PC-3 (cell line): ENCODE measurements at regions not wholly inside any gene's neighbourhood (a gene's known extent, or its start where the extent isn't known, plus 50 kb on each side); places are given as distances from the start of the nearest gene placed in this dataset.
"Not testable (repeated sequence)": the region's sequence is repeated elsewhere in the genome, so short reads cannot be mapped to it uniquely, and the experiment has no call there.

Experiments
- ATAC-seq: fragments of 200-7000 bp; cut with Tn5 transposase; 2 replicates; pipeline ENCODE4 v1.9.1; 2020; ENCODE audit warnings: mild to moderate bottlenecking, moderate library complexity
- BruUV-seq: library from RNA; stranded (reverse); fragments of 400-500 nt; replicated peaks from 2 replicates; lab custom pipeline; 2021; lab: Mats Ljungman, UMichigan
- CTCF ChIA-PET: fragments of 300-600 bp; sonication (Branson Sonifier 250); formaldehyde crosslinking; loops from one replicate; lab custom pipeline; 2022; ENCODE audit warnings: antibody characterized with exemption; lab: Charles Lee
- POLR2A ChIA-PET: fragments of 300-600 bp; sonication (Branson Sonifier 250); formaldehyde crosslinking; loops from one replicate; lab custom pipeline; 2022; ENCODE audit warnings: antibody characterized with exemption; ENCODE audit not compliant: unreplicated experiment; lab: Charles Lee
- DNase-seq: peaks from one replicate; pipeline ENCODE4 v3.0.0-alpha.2; 2015
- H2AFZ ChIP-seq: fragments of 300-600 bp; sonication (generic); 2 replicates; pipeline ENCODE4 v1.6.0; 2016; ENCODE audit warnings: antibody characterized with exemption, low read length
- H3F3A ChIP-seq: fragments of 300-600 bp; sonication (generic); one replicate; pipeline ENCODE4 v1.6.0; 2017; ENCODE audit warnings: antibody characterized with exemption, low read length, control low read depth, mild to moderate bottlenecking; ENCODE audit not compliant: unreplicated experiment
- H3K27ac ChIP-seq: fragments of 300-600 bp; sonication (generic); 2 replicates; pipeline ENCODE4 v1.5.1; 2016; ENCODE audit warnings: mild to moderate bottlenecking, low read length
- H3K27me3 ChIP-seq: fragments of 300-600 bp; sonication (generic); 2 replicates; pipeline ENCODE4 v1.6.1; 2016; ENCODE audit warnings: low read length, mixed read lengths
- H3K36me3 ChIP-seq: fragments of 300-600 bp; sonication (generic); 2 replicates; pipeline ENCODE4 v1.6.1; 2016; ENCODE audit warnings: low read depth, mixed run types, low read length, mixed read lengths
- H3K4me1 ChIP-seq: fragments of 300-600 bp; sonication (generic); 2 replicates; pipeline ENCODE4 v1.5.1; 2016; ENCODE audit warnings: low read length; ENCODE audit not compliant: insufficient read depth
- H3K4me2 ChIP-seq: fragments of 300-600 bp; sonication (generic); 2 replicates; pipeline ENCODE4 v1.6.0; 2016; ENCODE audit warnings: low read length
- H3K4me3 ChIP-seq: fragments of 300-600 bp; sonication (generic); 2 replicates; pipeline ENCODE4 v1.5.1; 2016; ENCODE audit warnings: mild to moderate bottlenecking, low read length, mixed read lengths
- H3K79me2 ChIP-seq: fragments of 300-600 bp; sonication (generic); 2 replicates; pipeline ENCODE4 v1.6.1; 2017; ENCODE audit warnings: low read length, mixed read lengths
- H3K9ac ChIP-seq: fragments of 300-600 bp; sonication (generic); 2 replicates; pipeline ENCODE4 v1.6.0; 2016; ENCODE audit warnings: mild to moderate bottlenecking, low read length
- H3K9me2 ChIP-seq: fragments of 300-600 bp; sonication (generic); replicated peaks from 2 replicates; pipeline ENCODE4 v1.6.1; 2016; ENCODE audit warnings: mixed run types, low read length, mixed read lengths
- H3K9me3 ChIP-seq: fragments of 300-600 bp; sonication (generic); 2 replicates; pipeline ENCODE4 v1.6.1; 2016; ENCODE audit warnings: low read length, mixed read lengths
- H4K20me1 ChIP-seq: fragments of 300-600 bp; sonication (generic); 2 replicates; pipeline ENCODE4 v1.6.1; 2016; ENCODE audit warnings: low read length, mixed read lengths
- intact Hi-C: fragments of 100-400 bp; cut with micrococcal nuclease; formaldehyde crosslinking; loops from 2 replicates; pipeline ENCODE4 v1.9.0; 2023

DNA sequence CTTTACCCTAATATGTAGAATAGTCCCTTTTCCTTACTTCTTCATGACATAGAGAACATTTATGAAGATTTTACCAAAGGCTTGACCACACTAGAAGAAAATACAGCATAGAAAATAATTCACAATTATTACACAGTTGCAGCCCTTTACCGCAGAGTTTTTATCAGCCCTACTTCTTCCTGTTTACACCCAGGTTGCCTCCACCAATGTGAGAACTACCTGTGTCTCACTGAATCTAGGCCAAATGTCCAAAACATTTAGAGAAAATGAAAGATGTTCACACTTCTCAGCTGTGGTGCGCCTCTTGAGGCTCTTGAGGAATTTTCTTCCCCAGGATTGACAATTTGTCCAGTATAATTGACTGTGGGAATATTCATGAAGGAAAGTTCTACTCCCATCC is 422.7 kb downstream of the SRGAP2C start:
- CTCF ChIA-PET, H3K9me3 ChIP-seq, H3K36me3 ChIP-seq, DNase-seq, H3K9me2 ChIP-seq, H4K20me1 ChIP-seq, H3K4me2 ChIP-seq, H3K79me2 ChIP-seq, intact Hi-C loops, ATAC-seq, H3K4me1 ChIP-seq, H3K27me3 ChIP-seq, H3K9ac ChIP-seq, H3F3A ChIP-seq, BruUV-seq, H3K27ac ChIP-seq, POLR2A ChIA-PET, H3K4me3 ChIP-seq, H2AFZ ChIP-seq: not testable (repeated sequence)
